NCI-H526 treated with DMSO at 0.1 percent for 48 hours (cell line): ENCODE measurements at regions not wholly inside any gene's neighbourhood (a gene's known extent, or its start where the extent isn't known, plus 50 kb on each side); places are given as distances from the start of the nearest gene placed in this dataset.
"Not testable (repeated sequence)": the region's sequence is repeated elsewhere in the genome, so short reads cannot be mapped to it uniquely, and the experiment has no call there.

Experiments used
- DNase-seq: peaks from one replicate; lab custom pipeline; 2025; lab: John Stamatoyannopoulos, UW

DNA sequence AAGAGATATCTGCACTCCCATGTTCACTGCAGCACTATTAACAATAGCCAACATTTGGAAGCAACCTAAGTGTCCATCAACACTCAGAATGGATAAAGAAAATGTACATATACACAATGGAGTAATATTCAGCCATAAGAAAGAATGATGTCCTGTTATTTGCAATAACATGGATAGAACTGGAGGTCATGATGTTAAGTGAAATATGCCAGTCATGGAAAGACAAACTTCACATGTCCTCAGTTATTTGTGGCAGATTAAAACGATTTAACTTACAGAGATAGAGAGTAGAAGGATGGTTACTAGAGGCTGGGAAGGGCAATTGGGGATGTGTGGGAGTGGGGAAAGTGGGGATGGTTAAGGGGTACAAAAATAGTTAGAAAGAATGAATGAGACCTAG is 110.3 kb upstream of the PCSK5 start:
- DNase-seq = no peak

DNA sequence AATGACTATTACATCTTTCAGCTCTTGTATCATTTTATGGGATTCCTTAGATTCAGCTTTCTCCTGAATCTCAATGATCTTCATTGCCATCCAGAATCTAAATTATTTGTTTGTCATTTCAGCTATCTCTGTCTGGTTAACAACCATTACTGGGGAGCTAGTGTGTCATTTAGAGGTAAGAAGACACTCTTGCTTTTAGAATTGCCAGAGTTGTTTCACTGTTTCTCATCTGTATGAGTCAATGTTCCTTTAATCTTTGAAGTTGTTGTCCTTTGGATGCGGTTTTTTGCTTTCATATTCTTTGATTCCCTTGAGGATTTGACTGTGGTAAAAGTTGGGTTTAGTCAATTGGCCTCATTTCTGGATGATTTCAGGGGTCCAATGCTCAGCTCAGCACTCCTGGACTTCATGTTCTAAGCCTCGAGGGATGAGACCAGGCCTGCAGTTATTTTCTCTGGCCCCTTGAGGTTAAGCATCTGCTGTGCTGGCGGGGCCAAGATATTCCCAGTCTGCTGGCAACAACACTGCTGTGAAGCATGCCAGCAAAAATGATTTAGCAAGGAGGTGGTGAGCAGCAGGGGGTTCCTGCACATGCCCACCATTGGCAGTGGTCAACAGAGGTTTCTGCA is 102.4 kb upstream of the PCSK5 start:
- no peak for DNase-seq

DNA sequence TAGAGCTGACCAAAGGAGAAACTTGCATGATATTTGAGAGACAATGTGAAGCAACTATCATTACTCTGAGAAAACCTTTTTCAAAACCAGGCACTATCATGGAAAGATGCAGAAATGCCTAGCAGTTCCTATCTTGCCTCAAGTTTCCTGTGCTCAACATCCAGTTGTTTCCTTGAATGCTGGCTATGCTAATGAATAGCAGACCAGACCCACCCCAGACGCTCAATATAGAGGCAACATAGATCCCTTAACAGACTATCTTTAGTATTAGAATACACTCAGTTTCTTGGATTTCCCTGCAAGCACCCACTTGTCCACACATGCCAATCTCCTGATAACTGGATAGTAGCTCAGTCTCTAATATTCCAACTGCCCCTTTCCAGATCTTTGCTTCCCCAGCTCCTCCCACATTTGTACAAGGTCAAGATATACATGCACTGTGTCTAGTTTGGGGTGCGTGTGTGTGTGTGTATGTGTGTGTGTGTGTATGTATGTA is 93.3 kb upstream of the PCSK5 start:
- no peak for DNase-seq

DNA sequence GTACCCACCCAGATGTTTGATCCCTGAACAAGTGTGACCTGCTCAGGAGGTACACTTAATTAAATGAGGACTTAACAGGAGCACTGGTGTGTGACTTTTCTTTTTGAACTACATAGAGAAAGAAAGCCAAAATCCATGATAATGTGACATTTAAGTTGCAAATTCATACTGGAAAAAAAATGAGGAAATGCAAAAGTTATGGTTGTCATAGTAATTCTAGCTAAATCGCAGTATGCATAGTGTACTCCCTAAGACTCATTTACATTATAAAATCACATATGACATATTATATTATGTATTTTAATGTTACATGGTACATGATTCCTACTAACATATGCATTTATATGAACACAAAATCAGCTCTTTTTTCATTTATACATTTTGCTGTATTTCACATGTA is 92.0 kb upstream of the PCSK5 start:
- no peak for DNase-seq

DNA sequence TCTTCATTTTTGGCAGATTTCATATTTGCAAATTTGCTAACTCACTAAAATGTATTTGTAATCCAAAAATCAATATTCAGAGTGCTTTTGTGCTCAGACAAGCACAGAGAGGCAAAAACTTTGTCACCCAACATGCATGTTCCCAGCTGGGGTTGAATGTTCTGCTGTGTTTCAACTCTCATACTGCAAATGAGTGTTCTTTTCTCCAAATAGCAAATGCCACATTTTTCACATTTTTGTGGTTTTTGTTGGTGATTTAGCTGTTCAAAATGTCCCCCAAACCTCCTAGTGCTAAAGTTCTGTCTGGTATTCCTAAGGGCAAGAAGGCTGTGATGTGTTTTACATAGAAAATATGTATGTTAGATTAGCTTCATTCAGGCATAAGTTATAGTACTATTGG is 87.3 kb upstream of the PCSK5 start:
- DNase-seq = no peak

DNA sequence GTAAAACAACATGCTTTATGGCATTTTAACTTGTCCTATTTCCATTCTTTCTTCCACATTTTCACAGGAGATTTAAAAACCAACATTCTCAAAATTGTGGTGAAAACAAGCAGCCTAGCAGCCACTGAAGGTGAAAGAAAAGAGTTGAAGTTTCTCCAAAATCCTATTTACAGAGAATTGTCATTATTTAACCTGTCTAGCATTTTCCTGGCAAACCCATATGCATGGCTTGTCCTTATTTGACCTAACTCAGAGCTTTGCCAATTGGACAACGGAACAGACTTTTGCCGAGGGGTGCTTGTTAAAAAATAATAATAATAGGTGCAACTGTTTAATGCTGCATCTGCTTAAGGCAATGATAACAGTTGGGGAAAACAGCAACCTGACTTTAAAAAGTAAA is 80.4 kb upstream of the PCSK5 start:
- no peak for DNase-seq

DNA sequence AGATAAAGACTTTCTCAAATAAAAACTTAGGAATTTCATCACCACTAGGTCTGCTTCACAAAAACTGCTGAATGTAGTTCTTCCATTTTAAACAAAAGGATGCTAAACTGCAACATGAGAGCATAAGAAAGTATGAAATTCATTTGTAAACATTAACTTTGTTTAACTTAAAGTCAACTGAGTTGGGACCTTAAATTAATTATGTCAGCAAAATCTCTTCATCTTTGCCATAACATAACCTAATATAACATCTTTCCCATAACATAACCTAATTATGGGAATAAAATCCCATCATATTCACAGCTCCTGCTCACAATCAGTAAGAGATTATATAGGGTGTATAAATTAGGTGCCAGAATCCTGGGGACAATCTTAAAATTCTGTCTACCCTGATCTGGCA is 78.8 kb upstream of the PCSK5 start:
- no peak for DNase-seq

DNA sequence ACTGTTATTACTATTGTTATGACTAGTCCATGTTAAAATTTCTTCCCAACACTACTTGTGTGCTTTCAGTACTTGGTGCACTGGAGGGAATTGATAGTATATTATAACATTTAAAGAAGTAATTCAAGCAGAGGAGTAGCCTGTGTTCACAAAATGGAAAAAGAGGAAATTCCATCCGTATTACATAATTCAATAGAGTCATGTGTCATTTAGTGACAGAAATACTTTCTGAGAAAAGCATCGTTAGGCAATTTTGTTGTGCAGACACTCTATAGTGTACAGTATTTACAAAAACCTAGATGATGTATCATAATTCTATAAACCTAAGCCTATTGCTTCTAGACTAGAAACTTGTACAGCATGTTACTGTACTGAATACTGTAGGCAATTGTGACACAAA is 78.3 kb upstream of the PCSK5 start:
- DNase-seq = no peak

DNA sequence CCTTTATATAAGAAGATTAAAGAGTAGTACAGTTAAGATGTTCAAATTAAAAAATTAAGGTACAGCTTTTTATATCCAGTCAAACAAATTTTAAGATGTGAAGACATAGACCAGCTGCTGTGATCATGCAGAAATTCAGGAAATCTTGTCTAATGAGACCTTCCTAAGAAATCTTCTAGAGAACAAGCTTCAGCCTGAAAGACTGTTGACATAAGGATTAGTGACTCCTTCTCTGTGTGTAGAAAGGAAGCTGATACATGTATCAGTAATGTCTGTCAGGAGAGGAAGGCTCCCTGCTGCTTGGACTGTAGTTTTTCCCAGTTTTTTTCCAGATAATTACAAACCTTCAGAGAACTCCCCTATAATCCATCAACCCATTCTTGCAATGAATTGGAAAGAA is 75.8 kb upstream of the PCSK5 start:
- DNase-seq = no peak

DNA sequence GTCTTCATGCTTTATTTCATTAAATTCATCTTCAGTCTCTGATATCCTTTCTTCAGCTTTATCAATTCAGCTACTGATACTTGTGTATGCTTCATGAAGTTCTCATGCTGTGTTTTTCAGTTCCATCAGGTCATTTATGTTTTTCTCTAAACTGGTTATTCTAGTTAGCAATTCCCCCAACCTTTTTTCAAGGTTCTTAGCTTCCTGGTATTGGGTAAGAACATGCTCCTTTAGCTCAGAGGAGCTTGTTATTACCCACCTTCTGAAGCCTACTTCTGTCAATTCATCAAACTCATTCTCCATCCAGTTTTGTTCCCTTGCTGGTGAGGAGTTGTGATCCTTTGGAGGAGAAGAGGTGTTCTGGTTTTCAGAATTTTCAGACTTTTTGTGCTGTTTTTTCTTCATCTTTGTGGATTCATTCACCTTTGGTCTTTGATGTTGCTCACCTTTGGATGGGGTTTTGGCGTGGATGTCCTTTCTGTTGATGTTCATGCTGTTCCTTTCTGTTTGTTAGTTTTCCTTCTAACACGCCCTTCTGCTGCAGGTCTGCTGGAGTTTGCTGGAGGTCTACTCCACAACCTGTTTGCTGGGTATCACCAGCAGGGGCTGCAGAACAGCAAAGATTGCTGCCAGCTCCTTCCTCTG is 69.9 kb upstream of the PCSK5 start:
- DNase-seq = not testable (repeated sequence)

DNA sequence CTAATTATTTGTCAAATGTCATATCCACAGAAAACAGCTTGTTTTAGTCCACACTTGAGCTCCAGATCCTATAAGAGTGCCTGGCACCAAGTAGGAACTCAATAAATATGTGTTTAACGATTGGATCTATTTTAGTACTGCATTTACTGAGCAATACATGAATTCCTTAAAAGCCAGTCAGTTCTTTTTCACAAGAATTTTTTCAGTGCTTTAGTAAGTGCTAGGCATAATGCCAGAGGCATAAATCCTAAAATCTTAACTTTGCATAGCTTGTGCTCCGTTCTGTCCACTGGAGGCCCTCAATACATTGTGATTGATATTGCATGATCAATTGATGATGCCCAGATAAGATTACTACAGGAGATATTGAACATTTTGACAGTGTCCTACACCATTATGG is 67.3 kb upstream of the PCSK5 start:
- DNase-seq = no peak

DNA sequence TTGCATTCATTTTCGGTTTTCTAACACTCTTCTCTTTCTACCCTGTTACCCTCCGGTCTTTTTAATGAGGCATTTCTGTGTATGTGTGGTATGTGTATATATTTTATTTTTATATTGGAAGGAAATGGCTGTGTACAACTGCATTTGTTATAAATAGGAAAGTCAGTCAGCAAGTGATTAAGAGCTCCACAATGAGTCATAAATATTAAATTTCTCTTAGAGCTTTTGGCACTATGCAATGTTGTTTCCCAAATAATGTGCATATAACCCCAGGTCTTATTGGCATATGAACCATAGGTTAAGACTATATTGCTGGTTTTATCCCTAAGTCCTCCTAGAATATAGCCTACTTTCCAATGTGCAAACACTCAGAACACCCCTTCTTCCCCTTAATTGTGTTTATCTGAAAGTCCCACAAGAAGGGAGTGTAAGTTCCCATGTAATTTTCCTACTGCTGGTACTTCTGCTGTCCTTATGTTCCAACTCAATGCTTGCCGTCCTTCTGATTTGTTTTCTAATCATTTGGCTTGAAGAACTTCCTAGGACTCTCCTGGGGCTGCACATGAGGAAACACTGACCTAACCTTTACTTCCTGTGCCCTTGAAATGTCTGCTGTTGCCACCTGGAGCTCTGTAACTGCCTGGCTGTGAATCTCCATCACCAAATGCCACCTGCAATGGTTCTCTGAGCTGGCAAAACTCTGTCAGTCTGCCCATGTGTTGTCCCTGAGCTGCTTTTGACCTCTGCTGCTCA is 65.5 kb upstream of the PCSK5 start:
- no peak for DNase-seq

DNA sequence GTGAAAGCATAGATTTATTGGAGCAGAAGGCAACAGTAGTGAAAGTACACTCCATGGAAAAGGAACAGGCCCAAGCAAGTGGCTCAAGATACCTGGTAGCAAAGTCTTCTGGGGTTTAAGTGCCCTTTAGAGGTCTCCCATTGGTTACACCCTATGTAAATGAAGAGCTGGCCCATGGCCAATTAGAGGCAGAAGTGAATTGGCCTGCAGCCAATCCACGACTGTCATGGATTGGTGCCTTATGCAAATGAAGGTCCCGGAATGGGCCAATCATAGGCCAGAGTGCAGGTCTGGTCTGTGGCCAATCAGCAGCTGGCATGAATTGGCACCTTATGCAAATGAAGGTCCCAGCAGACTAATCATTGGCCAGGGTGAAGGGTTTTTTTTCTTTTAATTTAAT is 64.2 kb upstream of the PCSK5 start:
- DNase-seq = no peak

DNA sequence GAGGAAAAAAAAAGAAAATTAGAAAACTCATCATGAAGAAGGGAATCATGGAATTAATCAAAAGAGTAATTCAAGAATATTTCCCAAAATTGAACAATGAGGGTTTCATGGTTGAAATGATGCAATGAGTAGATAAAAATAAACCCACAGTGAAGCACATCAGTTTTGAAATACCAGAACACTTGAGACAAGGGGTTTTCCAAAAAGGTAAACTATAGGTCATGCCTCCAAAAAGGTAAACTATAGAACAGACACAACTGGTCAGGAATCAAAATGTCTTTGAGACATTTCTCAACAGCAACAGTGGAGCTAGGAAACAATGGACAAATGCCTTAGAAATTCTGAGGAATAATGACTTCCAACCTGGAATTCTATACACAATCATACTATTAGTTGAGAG is 60.2 kb upstream of the PCSK5 start:
- no peak for DNase-seq

DNA sequence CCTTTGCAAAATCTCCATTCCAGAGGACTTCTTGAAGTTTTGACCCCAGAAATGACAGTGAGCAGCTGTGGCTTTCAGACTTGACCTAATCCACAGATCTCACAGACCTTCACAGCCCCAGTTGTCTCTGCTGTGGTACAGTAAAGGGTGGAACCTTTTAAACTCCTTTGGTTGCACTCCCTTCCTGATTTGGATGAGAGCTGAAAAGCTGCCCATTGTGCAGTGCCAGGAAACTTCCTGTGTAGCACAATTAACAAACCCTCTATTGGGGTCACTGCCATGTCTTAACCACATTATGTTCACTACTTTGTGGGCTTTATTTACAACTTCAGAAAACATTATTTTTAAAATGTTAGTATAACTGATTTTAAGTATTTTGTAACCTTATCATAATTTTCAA is 56.7 kb upstream of the PCSK5 start:
- DNase-seq = no peak

DNA sequence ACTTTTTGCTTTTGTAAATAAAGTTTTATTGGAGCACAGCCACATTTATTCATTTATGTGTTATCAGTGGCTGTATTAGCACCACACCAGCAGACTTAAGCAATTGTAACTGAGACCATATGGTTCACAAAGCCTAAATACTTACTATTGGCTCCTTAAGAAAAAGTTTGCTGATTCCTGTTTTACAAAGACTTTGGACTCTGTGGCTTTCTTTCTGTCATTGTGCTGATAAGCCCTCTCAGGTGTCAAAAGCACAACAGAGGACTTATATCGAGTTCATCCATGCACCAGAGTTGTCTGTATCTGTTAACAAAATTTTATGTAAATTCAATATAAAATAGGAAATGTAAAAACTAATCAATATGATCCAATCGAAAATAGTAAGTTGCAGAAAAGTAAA is 55.6 kb upstream of the PCSK5 start:
- DNase-seq = no peak
